Natural killer cell (primary cell): ENCODE measurements at regions not wholly inside any gene's neighbourhood (a gene's known extent, or its start where the extent isn't known, plus 50 kb on each side); places are given as distances from the start of the nearest gene placed in this dataset.

Experiments used
- ATAC-seq, 3 donors: fragments of 150-1000 bp in 2 of 3; fragments of 200-7000 bp in 1 of 3; cut with Tn5 transposase; 1 replicate in 1 of 3; 2 replicates in 2 of 3; pipeline ENCODE4 v1.10.0; 2021; ENCODE audit warnings: mild to moderate bottlenecking in 2 of 3, moderate library complexity in 2 of 3
- DNase-seq, 2 donors: peaks; one replicate each; pipeline versions ENCODE4 v3.0.0 to v3.0.0-alpha.2; 2013 to 2021; ENCODE audit warnings: mixed read lengths in 1 of 2
- H3K27ac ChIP-seq: one replicate; pipeline ENCODE4 v1.5.1; 2013; ENCODE audit warnings: mild to moderate bottlenecking, low read length
- H3K27me3 ChIP-seq: one replicate; pipeline ENCODE4 v1.6.1; 2013; ENCODE audit warnings: low read length; ENCODE audit not compliant: control insufficient read depth, insufficient read depth
- H3K36me3 ChIP-seq: one replicate; pipeline ENCODE4 v1.6.1; 2013; ENCODE audit warnings: low read length; ENCODE audit not compliant: control insufficient read depth, insufficient read depth
- H3K4me1 ChIP-seq: one replicate; pipeline ENCODE4 v1.6.1; 2013; ENCODE audit warnings: low read length; ENCODE audit not compliant: control insufficient read depth, insufficient read depth
- H3K4me3 ChIP-seq: one replicate; pipeline ENCODE4 v1.5.1; 2013; ENCODE audit warnings: low read length
- H3K9me3 ChIP-seq: one replicate; pipeline ENCODE4 v1.6.1; 2013; ENCODE audit warnings: low read length; ENCODE audit not compliant: control insufficient read depth, insufficient read depth
- H3K27ac Mint-ChIP-seq, 2 donors: one replicate each; pipeline ENCODE4 v1.8.0; 2022; ENCODE audit warnings: mild to moderate bottlenecking in 2 of 2, mixed read lengths in 2 of 2, moderate library complexity in 1 of 2
- H3K27me3 Mint-ChIP-seq, 2 donors: one replicate each; pipeline ENCODE4 v1.8.0; 2022; ENCODE audit warnings: low read depth in 2 of 2, mixed read lengths in 2 of 2
- H3K36me3 Mint-ChIP-seq: one replicate; pipeline ENCODE4 v1.8.0; 2022; ENCODE audit warnings: mixed read lengths
- H3K4me1 Mint-ChIP-seq, 2 donors: one replicate each; pipeline ENCODE4 v1.8.0; 2022; ENCODE audit warnings: mixed read lengths in 2 of 2
- H3K4me3 Mint-ChIP-seq: one replicate; pipeline ENCODE4 v1.8.0; 2022; ENCODE audit warnings: mild to moderate bottlenecking, moderate library complexity, mixed read lengths
- H3K9me3 Mint-ChIP-seq, 2 donors: one replicate each; pipeline ENCODE4 v1.8.0; 2022; ENCODE audit warnings: mixed read lengths in 2 of 2
- WGBS: methylation state at CpG from one replicate; pipeline ENCODE4 v1.1.7; 2013; ENCODE audit warnings: missing lambda C conversion rate; ENCODE audit not compliant: insufficient coverage; 5-methylcytosine and 5-hydroxymethylcytosine counted together
- intact Hi-C: fragments of 100-400 bp; cut with micrococcal nuclease; formaldehyde crosslinking; loops from one replicate; pipeline ENCODE4 v1.14.2; 2022
- TF ChIP-seq, protein P1 (sequence below): fragments of 200-600 bp; IDR thresholded peaks from one replicate; pipeline ENCODE4 v1.8.0; 2022; ENCODE audit warnings: antibody characterized with exemption

DNA sequence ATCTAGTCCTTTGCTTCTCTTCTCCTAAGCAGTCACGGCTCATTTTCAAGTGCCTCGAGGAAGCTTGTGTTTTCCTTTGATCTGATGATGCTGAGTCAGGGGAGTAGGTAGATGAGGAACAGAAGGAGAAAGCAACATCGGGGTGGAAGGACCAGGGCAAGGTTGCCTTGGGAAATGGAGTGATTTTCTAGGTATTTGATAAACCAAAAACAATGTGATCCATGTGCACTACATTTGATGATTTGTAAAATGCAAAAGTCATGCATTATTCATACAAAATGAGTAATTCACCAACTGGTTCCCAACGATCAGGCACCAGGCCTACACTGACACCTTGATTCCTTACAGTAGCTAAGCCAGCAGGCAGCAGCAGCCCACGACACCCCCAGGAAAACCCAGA is 205.3 kb downstream of the ANAPC1 start:
- Histone ChIP-seq H3K36me3 (no peaks in the 10 kb centered on the region), H3K9me3 (no peaks in the 10 kb centered on the region), H3K4me3 (no peak overlapping the region), H3K4me1 (no peaks in the 10 kb centered on the region), H3K27ac (no peak overlapping the region), H3K27me3 (no peaks in the 10 kb centered on the region)
- no peak overlapping the region for H3K27ac Mint-ChIP-seq
- no peaks in the 10 kb centered on the region for H3K36me3 Mint-ChIP-seq
- intact Hi-C loops: no loop called here
- TF ChIP-seq, protein P1, sequence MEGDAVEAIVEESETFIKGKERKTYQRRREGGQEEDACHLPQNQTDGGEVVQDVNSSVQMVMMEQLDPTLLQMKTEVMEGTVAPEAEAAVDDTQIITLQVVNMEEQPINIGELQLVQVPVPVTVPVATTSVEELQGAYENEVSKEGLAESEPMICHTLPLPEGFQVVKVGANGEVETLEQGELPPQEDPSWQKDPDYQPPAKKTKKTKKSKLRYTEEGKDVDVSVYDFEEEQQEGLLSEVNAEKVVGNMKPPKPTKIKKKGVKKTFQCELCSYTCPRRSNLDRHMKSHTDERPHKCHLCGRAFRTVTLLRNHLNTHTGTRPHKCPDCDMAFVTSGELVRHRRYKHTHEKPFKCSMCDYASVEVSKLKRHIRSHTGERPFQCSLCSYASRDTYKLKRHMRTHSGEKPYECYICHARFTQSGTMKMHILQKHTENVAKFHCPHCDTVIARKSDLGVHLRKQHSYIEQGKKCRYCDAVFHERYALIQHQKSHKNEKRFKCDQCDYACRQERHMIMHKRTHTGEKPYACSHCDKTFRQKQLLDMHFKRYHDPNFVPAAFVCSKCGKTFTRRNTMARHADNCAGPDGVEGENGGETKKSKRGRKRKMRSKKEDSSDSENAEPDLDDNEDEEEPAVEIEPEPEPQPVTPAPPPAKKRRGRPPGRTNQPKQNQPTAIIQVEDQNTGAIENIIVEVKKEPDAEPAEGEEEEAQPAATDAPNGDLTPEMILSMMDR: no peak
- ATAC-seq (no peak), DNase-seq (no peak)
- H3K27me3 Mint-ChIP-seq: peaks cover 3 to 6% of the 10 kb centered on the region in 2 donors
- H3K4me3 Mint-ChIP-seq: no peak overlapping the region
- 43% methylated on average over 5 of the region's 5 CpGs for WGBS
- H3K4me1 Mint-ChIP-seq: no peaks in the 10 kb centered on the region
- H3K9me3 Mint-ChIP-seq: no peaks in the 10 kb centered on the region

DNA sequence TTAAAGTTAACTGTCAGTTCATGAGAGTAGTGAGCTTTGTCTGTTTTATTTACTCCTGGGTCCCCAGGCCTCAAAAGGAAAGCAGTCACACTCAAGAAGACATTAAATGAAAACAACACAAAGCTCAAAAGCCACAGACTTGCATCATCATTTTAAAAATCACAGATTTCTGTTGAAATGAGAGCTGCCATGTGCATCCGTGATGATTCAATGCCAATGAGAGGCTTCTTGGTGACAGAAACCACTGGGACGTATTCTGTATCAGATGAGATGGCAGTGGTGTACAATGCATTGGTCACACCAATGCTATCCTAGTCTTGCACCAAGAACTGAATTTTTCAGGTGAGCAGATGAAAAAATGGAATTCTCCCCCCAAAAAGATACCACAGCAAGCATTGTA is 204.8 kb downstream of the ANAPC1 start:
- Histone ChIP-seq H3K4me1 (no peaks in the 10 kb centered on the region), H3K36me3 (no peaks in the 10 kb centered on the region), H3K27me3 (no peaks in the 10 kb centered on the region), H3K4me3 (no peak overlapping the region), H3K27ac (no peak overlapping the region), H3K9me3 (no peaks in the 10 kb centered on the region)
- no peaks in the 10 kb centered on the region for H3K9me3 Mint-ChIP-seq
- WGBS: 87% methylated on average over 2 of the region's 2 CpGs
- H3K4me3 Mint-ChIP-seq: no peak overlapping the region
- intact Hi-C loops: no loop called here
- H3K27ac Mint-ChIP-seq: no peak overlapping the region
- peaks cover 0 to 6% of the 10 kb centered on the region in 2 donors for H3K27me3 Mint-ChIP-seq
- TF ChIP-seq, protein P1: no peak
- no peak for DNase-seq
- H3K36me3 Mint-ChIP-seq: no peaks in the 10 kb centered on the region
- no peaks in the 10 kb centered on the region for H3K4me1 Mint-ChIP-seq
- no peak for ATAC-seq

DNA sequence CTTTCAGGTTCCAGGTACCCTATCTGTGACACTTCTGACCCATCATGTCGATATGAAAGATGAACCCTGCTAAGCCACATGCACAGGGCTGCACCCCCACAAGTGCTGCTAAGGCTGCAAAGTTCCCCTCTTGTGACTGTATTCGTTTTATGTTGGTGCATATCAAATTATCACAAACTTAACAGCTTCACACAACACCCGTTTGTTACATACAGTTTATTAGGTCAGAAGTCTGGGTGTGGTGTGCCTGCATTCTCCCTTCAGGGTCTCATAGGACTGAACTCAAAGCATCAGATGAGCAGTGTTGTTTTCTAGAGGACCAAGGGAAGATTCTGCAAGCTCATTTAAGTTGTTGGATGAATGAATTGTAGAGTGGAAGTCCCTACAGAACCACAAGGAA is 199.4 kb downstream of the ANAPC1 start:
- Mint-ChIP-seq H3K27ac (no peak overlapping the region), H3K4me3 (no peak overlapping the region), H3K27me3 (peaks cover 0 to 6% of the 10 kb centered on the region in 2 donors), H3K4me1 (no peaks in the 10 kb centered on the region), H3K9me3 (no peaks in the 10 kb centered on the region), H3K36me3 (no peaks in the 10 kb centered on the region)
- intact Hi-C loops: no loop called here
- no peaks in the 10 kb centered on the region for H3K36me3 ChIP-seq
- no peak for ATAC-seq
- TF ChIP-seq, protein P1: no peak
- no peak for DNase-seq
- no peak overlapping the region for H3K4me3 ChIP-seq
- no peaks in the 10 kb centered on the region for H3K27me3 ChIP-seq
- 77% methylated on average over 2 of the region's 3 CpGs for WGBS
- no peaks in the 10 kb centered on the region for H3K9me3 ChIP-seq
- H3K4me1 ChIP-seq: no peaks in the 10 kb centered on the region
- H3K27ac ChIP-seq: no peak overlapping the region

DNA sequence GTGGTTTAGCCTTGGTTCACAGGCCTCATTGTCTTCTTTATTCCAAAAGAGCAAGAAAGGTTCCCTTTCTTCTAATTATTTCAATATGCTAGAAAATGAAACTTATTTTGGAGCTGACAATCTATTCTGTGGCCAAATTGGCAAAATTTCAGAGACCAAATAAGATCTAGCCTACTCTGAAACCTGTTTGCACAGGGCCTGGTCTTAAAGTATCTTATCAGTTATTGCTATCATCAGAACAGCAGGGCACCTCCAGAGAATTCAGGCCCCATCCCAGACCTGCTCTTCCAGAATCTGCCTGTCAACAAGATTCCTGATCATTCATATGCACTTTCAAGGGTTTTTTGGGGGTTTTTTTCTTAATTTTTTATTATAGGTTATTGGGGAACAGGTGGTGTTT is 198.7 kb downstream of the ANAPC1 start:
- Histone ChIP-seq H3K4me3 (no peak overlapping the region), H3K4me1 (no peaks in the 10 kb centered on the region), H3K27ac (no peak overlapping the region), H3K36me3 (no peaks in the 10 kb centered on the region), H3K9me3 (no peaks in the 10 kb centered on the region), H3K27me3 (no peaks in the 10 kb centered on the region)
- no peaks in the 10 kb centered on the region for H3K9me3 Mint-ChIP-seq
- no peak for DNase-seq
- H3K36me3 Mint-ChIP-seq: no peaks in the 10 kb centered on the region
- ATAC-seq: no peak
- no peaks in the 10 kb centered on the region for H3K4me1 Mint-ChIP-seq
- H3K4me3 Mint-ChIP-seq: no peak overlapping the region
- intact Hi-C loops: no loop called here
- TF ChIP-seq, protein P1: no peak
- no peak overlapping the region for H3K27ac Mint-ChIP-seq
- H3K27me3 Mint-ChIP-seq: peaks cover 0 to 6% of the 10 kb centered on the region in 2 donors
